ENCODE measurements at regions not wholly inside any gene's neighbourhood (a gene's known extent, or its start where the extent isn't known, plus 50 kb on each side); places are given as distances from the start of the nearest gene placed in this dataset.

DNA sequence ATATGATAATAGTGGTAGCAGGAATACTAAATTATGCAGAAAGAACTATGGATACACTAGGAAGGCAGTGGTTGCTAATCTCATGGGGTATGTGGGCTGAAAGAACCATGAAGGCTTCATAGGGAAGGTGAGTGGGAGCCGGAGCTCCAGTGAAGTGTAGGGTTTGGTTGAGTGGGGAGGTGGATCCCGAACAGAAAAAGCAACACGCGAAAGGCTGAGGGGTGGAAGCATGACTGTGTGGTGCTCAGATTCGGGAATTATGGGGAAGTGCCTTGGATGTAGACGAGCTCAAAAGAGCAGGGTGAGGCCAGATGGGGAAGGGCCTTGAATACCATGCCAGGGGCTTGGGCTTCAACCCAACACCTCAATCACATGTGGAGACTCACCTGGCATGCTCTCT, 715.1 kb downstream of the TYW1 start (continued):
- TF ChIP-seq, protein P1, sequence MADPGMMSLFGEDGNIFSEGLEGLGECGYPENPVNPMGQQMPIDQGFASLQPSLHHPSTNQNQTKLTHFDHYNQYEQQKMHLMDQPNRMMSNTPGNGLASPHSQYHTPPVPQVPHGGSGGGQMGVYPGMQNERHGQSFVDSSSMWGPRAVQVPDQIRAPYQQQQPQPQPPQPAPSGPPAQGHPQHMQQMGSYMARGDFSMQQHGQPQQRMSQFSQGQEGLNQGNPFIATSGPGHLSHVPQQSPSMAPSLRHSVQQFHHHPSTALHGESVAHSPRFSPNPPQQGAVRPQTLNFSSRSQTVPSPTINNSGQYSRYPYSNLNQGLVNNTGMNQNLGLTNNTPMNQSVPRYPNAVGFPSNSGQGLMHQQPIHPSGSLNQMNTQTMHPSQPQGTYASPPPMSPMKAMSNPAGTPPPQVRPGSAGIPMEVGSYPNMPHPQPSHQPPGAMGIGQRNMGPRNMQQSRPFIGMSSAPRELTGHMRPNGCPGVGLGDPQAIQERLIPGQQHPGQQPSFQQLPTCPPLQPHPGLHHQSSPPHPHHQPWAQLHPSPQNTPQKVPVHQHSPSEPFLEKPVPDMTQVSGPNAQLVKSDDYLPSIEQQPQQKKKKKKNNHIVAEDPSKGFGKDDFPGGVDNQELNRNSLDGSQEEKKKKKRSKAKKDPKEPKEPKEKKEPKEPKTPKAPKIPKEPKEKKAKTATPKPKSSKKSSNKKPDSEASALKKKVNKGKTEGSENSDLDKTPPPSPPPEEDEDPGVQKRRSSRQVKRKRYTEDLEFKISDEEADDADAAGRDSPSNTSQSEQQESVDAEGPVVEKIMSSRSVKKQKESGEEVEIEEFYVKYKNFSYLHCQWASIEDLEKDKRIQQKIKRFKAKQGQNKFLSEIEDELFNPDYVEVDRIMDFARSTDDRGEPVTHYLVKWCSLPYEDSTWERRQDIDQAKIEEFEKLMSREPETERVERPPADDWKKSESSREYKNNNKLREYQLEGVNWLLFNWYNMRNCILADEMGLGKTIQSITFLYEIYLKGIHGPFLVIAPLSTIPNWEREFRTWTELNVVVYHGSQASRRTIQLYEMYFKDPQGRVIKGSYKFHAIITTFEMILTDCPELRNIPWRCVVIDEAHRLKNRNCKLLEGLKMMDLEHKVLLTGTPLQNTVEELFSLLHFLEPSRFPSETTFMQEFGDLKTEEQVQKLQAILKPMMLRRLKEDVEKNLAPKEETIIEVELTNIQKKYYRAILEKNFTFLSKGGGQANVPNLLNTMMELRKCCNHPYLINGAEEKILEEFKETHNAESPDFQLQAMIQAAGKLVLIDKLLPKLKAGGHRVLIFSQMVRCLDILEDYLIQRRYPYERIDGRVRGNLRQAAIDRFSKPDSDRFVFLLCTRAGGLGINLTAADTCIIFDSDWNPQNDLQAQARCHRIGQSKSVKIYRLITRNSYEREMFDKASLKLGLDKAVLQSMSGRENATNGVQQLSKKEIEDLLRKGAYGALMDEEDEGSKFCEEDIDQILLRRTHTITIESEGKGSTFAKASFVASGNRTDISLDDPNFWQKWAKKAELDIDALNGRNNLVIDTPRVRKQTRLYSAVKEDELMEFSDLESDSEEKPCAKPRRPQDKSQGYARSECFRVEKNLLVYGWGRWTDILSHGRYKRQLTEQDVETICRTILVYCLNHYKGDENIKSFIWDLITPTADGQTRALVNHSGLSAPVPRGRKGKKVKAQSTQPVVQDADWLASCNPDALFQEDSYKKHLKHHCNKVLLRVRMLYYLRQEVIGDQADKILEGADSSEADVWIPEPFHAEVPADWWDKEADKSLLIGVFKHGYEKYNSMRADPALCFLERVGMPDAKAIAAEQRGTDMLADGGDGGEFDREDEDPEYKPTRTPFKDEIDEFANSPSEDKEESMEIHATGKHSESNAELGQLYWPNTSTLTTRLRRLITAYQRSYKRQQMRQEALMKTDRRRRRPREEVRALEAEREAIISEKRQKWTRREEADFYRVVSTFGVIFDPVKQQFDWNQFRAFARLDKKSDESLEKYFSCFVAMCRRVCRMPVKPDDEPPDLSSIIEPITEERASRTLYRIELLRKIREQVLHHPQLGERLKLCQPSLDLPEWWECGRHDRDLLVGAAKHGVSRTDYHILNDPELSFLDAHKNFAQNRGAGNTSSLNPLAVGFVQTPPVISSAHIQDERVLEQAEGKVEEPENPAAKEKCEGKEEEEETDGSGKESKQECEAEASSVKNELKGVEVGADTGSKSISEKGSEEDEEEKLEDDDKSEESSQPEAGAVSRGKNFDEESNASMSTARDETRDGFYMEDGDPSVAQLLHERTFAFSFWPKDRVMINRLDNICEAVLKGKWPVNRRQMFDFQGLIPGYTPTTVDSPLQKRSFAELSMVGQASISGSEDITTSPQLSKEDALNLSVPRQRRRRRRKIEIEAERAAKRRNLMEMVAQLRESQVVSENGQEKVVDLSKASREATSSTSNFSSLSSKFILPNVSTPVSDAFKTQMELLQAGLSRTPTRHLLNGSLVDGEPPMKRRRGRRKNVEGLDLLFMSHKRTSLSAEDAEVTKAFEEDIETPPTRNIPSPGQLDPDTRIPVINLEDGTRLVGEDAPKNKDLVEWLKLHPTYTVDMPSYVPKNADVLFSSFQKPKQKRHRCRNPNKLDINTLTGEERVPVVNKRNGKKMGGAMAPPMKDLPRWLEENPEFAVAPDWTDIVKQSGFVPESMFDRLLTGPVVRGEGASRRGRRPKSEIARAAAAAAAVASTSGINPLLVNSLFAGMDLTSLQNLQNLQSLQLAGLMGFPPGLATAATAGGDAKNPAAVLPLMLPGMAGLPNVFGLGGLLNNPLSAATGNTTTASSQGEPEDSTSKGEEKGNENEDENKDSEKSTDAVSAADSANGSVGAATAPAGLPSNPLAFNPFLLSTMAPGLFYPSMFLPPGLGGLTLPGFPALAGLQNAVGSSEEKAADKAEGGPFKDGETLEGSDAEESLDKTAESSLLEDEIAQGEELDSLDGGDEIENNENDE (IDR thresholded peaks at IDR 0.05; ENCODE audit: insufficient replicate concordance, low read length), result no peak
- TF ChIP-seq KDM1A (IDR thresholded peaks at IDR 0.05; ENCODE audit: borderline replicate concordance, low read length), result no peak
- no peak for TF ChIP-seq RAD21 (IDR thresholded peaks at IDR 0.05 in 1 of 2, conservative IDR thresholded peaks at IDR 0.05 in 1 of 2; ENCODE audit: low read depth in 2 of 2, low read length in 2 of 2)
- no peak for TF ChIP-seq GABPA (IDR thresholded peaks at IDR 0.05; ENCODE audit: borderline replicate concordance, insufficient read depth, low read length)
- no peak for TF ChIP-seq POLR2AphosphoS5 (IDR thresholded peaks at IDR 0.05; ENCODE audit: low read depth, low read length)
- no peak for TF ChIP-seq SP4 (IDR thresholded peaks at IDR 0.05; ENCODE audit: low read length)
- TF ChIP-seq SP2 (IDR thresholded peaks at IDR 0.05; ENCODE audit: low read length), result no peak
- TF ChIP-seq CHD1 (IDR thresholded peaks at IDR 0.05; ENCODE audit: low read depth, low read length), result no peak

Data from H1 (cell line).